GM18498 (cell line): ENCODE measurements at regions not wholly inside any gene's neighbourhood (a gene's known extent, or its start where the extent isn't known, plus 50 kb on each side); places are given as distances from the start of the nearest gene placed in this dataset.
A peak's percentile ranks its signal among the peaks of the same experiment; 100 is the strongest.

Experiments used
- ATAC-seq: cut with Tn5 transposase; IDR thresholded peaks from one replicate; pipeline ENCODE4 v1.9.1; 2021; ENCODE audit warnings: mild to moderate bottlenecking, moderate library complexity; ENCODE audit not compliant: unreplicated experiment

GRCh38 chr4:124262211-124263179, 450.0 kb downstream of the ANKRD50 start:
- peak; percentile 89 for ATAC-seq

- ATAC-seq: no peak
Measured at GRCh38 chr4:124265701-124266100, 446.8 kb downstream of the ANKRD50 start.

- ATAC-seq: no peak
Measured at GRCh38 chr4:124266721-124267120, 445.8 kb downstream of the ANKRD50 start.

GRCh38 chr4:124276461-124276860, 436.1 kb downstream of the ANKRD50 start:
- ATAC-seq: no peak

- no peak for ATAC-seq
Measured at GRCh38 chr4:124277691-124278090, 434.8 kb downstream of the ANKRD50 start.

- no peak for ATAC-seq
Measured at GRCh38 chr4:124278477-124278876, 434.1 kb downstream of the ANKRD50 start.

GRCh38 chr4:124279741-124280140, 432.8 kb downstream of the ANKRD50 start:
- no peak for ATAC-seq

GRCh38 chr4:124282301-124282898, 430.1 kb downstream of the ANKRD50 start:
- ATAC-seq: no peak

- ATAC-seq: no peak
Measured at GRCh38 chr4:124288706-124289486, 423.6 kb downstream of the ANKRD50 start.

- ATAC-seq: no peak
Measured at GRCh38 chr4:124290678-124291077, 421.9 kb downstream of the ANKRD50 start.

- no peak for ATAC-seq
Measured at GRCh38 chr4:124295413-124295812, 417.1 kb downstream of the ANKRD50 start.

GRCh38 chr4:124304941-124305340, 407.6 kb downstream of the ANKRD50 start:
- no peak for ATAC-seq

- no peak for ATAC-seq
Measured at GRCh38 chr4:124306352-124306751, 406.2 kb downstream of the ANKRD50 start.

GRCh38 chr4:124307143-124307542, 405.4 kb downstream of the ANKRD50 start:
- ATAC-seq: no peak

- no peak for ATAC-seq
Measured at GRCh38 chr4:124318292-124318691, 394.2 kb downstream of the ANKRD50 start.

- ATAC-seq: no peak
Measured at GRCh38 chr4:124321364-124321763, 391.2 kb downstream of the ANKRD50 start.

GRCh38 chr4:124322234-124323065, 390.1 kb downstream of the ANKRD50 start:
- peak; percentile 56 for ATAC-seq

GRCh38 chr4:124325690-124326089, 386.8 kb downstream of the ANKRD50 start:
- no peak for ATAC-seq

GRCh38 chr4:124329134-124329533, 383.4 kb downstream of the ANKRD50 start:
- ATAC-seq: no peak

GRCh38 chr4:124330045-124330444, 382.5 kb downstream of the ANKRD50 start:
- no peak for ATAC-seq
